ENCODE measurements at regions not wholly inside any gene's neighbourhood (a gene's known extent, or its start where the extent isn't known, plus 50 kb on each side); places are given as distances from the start of the nearest gene placed in this dataset.
"Not testable (repeated sequence)": the region's sequence is repeated elsewhere in the genome, so short reads cannot be mapped to it uniquely, and the experiment has no call there.

- DNase-seq, result no peak
These were observed 77.0 kb upstream of the PITX1 start for GRCh38 chr5:135110785-135111596.

- DNase-seq, result no peak
These were observed 75.0 kb upstream of the PITX1 start for GRCh38 chr5:135108992-135109391.

GRCh38 chr5:135108569-135108968 lies 74.5 kb upstream of the PITX1 start:
- DNase-seq, result no peak

GRCh38 chr5:135107986-135108385 lies 74.0 kb upstream of the PITX1 start:
- DNase-seq, result no peak

GRCh38 chr5:135106610-135107471 lies 72.8 kb upstream of the PITX1 start:
- no peak for DNase-seq

- DNase-seq, result no peak
These were observed 72.1 kb upstream of the PITX1 start for GRCh38 chr5:135106136-135106535.

GRCh38 chr5:135105105-135105484 lies 71.1 kb upstream of the PITX1 start:
- DNase-seq, result no peak

- no peak for DNase-seq
These were observed 69.5 kb upstream of the PITX1 start for GRCh38 chr5:135103575-135103853.

- DNase-seq, result no peak
These were observed 68.9 kb upstream of the PITX1 start for GRCh38 chr5:135102716-135103574.

GRCh38 chr5:135100431-135100830 lies 66.4 kb upstream of the PITX1 start:
- no peak for DNase-seq

- DNase-seq, result no peak
These were observed 66.0 kb upstream of the PITX1 start for GRCh38 chr5:135100011-135100410.

- DNase-seq, result no peak
These were observed 63.4 kb upstream of the PITX1 start for GRCh38 chr5:135097390-135097789.

- DNase-seq, result no peak
These were observed 61.8 kb upstream of the PITX1 start for GRCh38 chr5:135095871-135096270.

- DNase-seq, result no peak
These were observed 61.2 kb upstream of the PITX1 start for GRCh38 chr5:135095052-135095715.

- DNase-seq, result no peak
These were observed 60.5 kb upstream of the PITX1 start for GRCh38 chr5:135094339-135095051.

- not testable (repeated sequence) for DNase-seq
These were observed 59.5 kb upstream of the PITX1 start for GRCh38 chr5:135093483-135093882.

GRCh38 chr5:135092476-135092875 lies 58.4 kb upstream of the PITX1 start:
- no peak for DNase-seq

GRCh38 chr5:135091286-135091685 lies 57.3 kb upstream of the PITX1 start:
- DNase-seq, result no peak

GRCh38 chr5:135089912-135090311 lies 55.9 kb upstream of the PITX1 start:
- no peak for DNase-seq

- DNase-seq, result no peak
These were observed 54.9 kb upstream of the PITX1 start for GRCh38 chr5:135088911-135089310.

- DNase-seq, result no peak
These were observed 53.9 kb upstream of the PITX1 start for GRCh38 chr5:135087950-135088349.
